H9 (cell line): ENCODE measurements at regions not wholly inside any gene's neighbourhood (a gene's known extent, or its start where the extent isn't known, plus 50 kb on each side); places are given as distances from the start of the nearest gene placed in this dataset.

ENCODE experiments used
- DNase-seq: peaks from one replicate; pipeline ENCODE4 v3.0.0-alpha.2; 2017
- H2AFZ ChIP-seq: one replicate; pipeline ENCODE4 v1.6.1; 2013; ENCODE audit warnings: mild to moderate bottlenecking, low read length, control low read depth, moderate library complexity
- H2AK5ac ChIP-seq: 2 replicates; pipeline ENCODE4 v1.6.1; 2013; ENCODE audit warnings: low read length, control low read depth, mixed read lengths; ENCODE audit not compliant: insufficient read length
- H2BK120ac ChIP-seq: one replicate; pipeline ENCODE4 v1.6.1; 2013; ENCODE audit warnings: low read depth, mild to moderate bottlenecking, low read length, control low read depth, inconsistent platforms; ENCODE audit not compliant: poor library complexity, severe bottlenecking
- H2BK12ac ChIP-seq: 2 replicates; pipeline ENCODE4 v1.6.1; 2013; ENCODE audit warnings: low read length, control low read depth, mixed read lengths, low read depth; ENCODE audit not compliant: insufficient read length
- H2BK15ac ChIP-seq: 2 replicates; pipeline ENCODE4 v1.6.1; 2013; ENCODE audit warnings: low read depth, low read length, control low read depth
- H2BK20ac ChIP-seq: one replicate; pipeline ENCODE4 v1.6.1; 2013; ENCODE audit warnings: low read depth, mild to moderate bottlenecking, low read length, control low read depth, inconsistent platforms; ENCODE audit not compliant: poor library complexity, severe bottlenecking
- H2BK5ac ChIP-seq: 2 replicates; pipeline ENCODE4 v1.6.1; 2013; ENCODE audit warnings: low read length, control low read depth, mixed read lengths; ENCODE audit not compliant: insufficient read length
- H3K14ac ChIP-seq: 2 replicates; pipeline ENCODE4 v1.6.1; 2013; ENCODE audit warnings: low read length, control low read depth; ENCODE audit not compliant: insufficient read depth
- H3K18ac ChIP-seq: 2 replicates; pipeline ENCODE4 v1.6.1; 2013; ENCODE audit warnings: low read depth, mild to moderate bottlenecking, mixed read lengths, low read length, control low read depth; ENCODE audit not compliant: insufficient read length
- H3K23ac ChIP-seq: 2 replicates; pipeline ENCODE4 v1.6.1; 2013; ENCODE audit warnings: low read length, control low read depth, mixed read lengths, low read depth; ENCODE audit not compliant: insufficient read length
- H3K23me2 ChIP-seq: 2 replicates; pipeline ENCODE4 v1.6.1; 2013; ENCODE audit warnings: low read depth, mild to moderate bottlenecking, mixed read lengths, low read length, control low read depth; ENCODE audit not compliant: insufficient read length, poor library complexity, severe bottlenecking
- H3K27ac ChIP-seq: 2 replicates; pipeline ENCODE4 v1.5.1; 2013; ENCODE audit warnings: low read length, control low read depth, mixed read lengths, low read depth; ENCODE audit not compliant: insufficient read length
- H3K27me3 ChIP-seq: 2 replicates; pipeline ENCODE4 v1.6.1; 2013; ENCODE audit warnings: low read length, control low read depth, inconsistent platforms; ENCODE audit not compliant: insufficient read depth
- H3K4ac ChIP-seq: 2 replicates; pipeline ENCODE4 v1.6.1; 2013; ENCODE audit warnings: low read depth, mild to moderate bottlenecking, control low read depth, inconsistent platforms, low read length, moderate library complexity
- H3K4me1 ChIP-seq: 2 replicates; pipeline ENCODE4 v1.6.1; 2013; ENCODE audit warnings: low read length, control low read depth, inconsistent platforms; ENCODE audit not compliant: insufficient read depth
- H3K4me2 ChIP-seq: 2 replicates; pipeline ENCODE4 v1.6.1; 2013; ENCODE audit warnings: low read length, control low read depth, mixed read lengths; ENCODE audit not compliant: insufficient read length, insufficient read depth
- H3K56ac ChIP-seq: 2 replicates; pipeline ENCODE4 v1.6.1; 2013; ENCODE audit warnings: low read depth, mild to moderate bottlenecking, mixed read lengths, low read length, control low read depth; ENCODE audit not compliant: insufficient read length
- H3K79me1 ChIP-seq: 2 replicates; pipeline ENCODE4 v1.6.1; 2013; ENCODE audit warnings: low read depth, mild to moderate bottlenecking, moderate library complexity, low read length, control low read depth, inconsistent platforms; ENCODE audit not compliant: insufficient read depth, poor library complexity, severe bottlenecking
- H3K79me2 ChIP-seq: 2 replicates; pipeline ENCODE4 v1.6.1; 2013; ENCODE audit warnings: low read length, control low read depth, inconsistent platforms; ENCODE audit not compliant: insufficient read depth
- H3K9ac ChIP-seq: 2 replicates; pipeline ENCODE4 v1.6.1; 2013; ENCODE audit warnings: low read length, control low read depth, mixed read lengths; ENCODE audit not compliant: insufficient read length; ENCODE audit errors: extremely low read depth
- H3K9me3 ChIP-seq: one replicate; pipeline ENCODE4 v1.6.1; 2013; ENCODE audit warnings: low read depth, low read length, inconsistent platforms; ENCODE audit not compliant: control insufficient read depth
- H3T11ph ChIP-seq: one replicate; pipeline ENCODE4 v1.6.1; 2013; ENCODE audit warnings: mild to moderate bottlenecking, low read length, control low read depth, inconsistent platforms
- H4K20me1 ChIP-seq: one replicate; pipeline ENCODE4 v1.6.1; 2013; ENCODE audit not compliant: control insufficient read depth, insufficient read length, insufficient read depth
- H4K5ac ChIP-seq: 2 replicates; pipeline ENCODE4 v1.6.1; 2013; ENCODE audit warnings: low read depth, mild to moderate bottlenecking, mixed read lengths, low read length, control low read depth; ENCODE audit not compliant: insufficient read length
- H4K8ac ChIP-seq: replicated peaks from 2 replicates; pipeline ENCODE4 v1.6.1; 2013; ENCODE audit warnings: low read length, control low read depth, mixed read lengths, low read depth; ENCODE audit not compliant: insufficient read length
- H4K91ac ChIP-seq: 2 replicates; pipeline ENCODE4 v1.6.1; 2013; ENCODE audit warnings: low read depth, mild to moderate bottlenecking, moderate library complexity, mixed read lengths, low read length, control low read depth; ENCODE audit not compliant: insufficient read length
- H3K27ac Mint-ChIP-seq, 3 experiments: 2 replicates in 2 of 3; 3 replicates in 1 of 3; pipeline ENCODE4 v1.8.0; 2020 to 2021; ENCODE audit warnings: mixed read lengths in 3 of 3, mild to moderate bottlenecking in 1 of 3, moderate library complexity in 1 of 3
- H3K27me3 Mint-ChIP-seq: 2 replicates; pipeline ENCODE4 v1.8.0; 2021; ENCODE audit warnings: low read depth, mild to moderate bottlenecking, moderate library complexity, mixed read lengths
- H3K36me3 Mint-ChIP-seq, 3 experiments: 2 replicates in 2 of 3; 3 replicates in 1 of 3; pipeline ENCODE4 v1.8.0; 2020 to 2021; ENCODE audit warnings: low read depth in 3 of 3, mixed read lengths in 3 of 3; ENCODE audit not compliant: insufficient read depth in 1 of 3
- H3K4me1 Mint-ChIP-seq, 2 experiments: 2 replicates each; pipeline ENCODE4 v1.8.0; 2020; ENCODE audit warnings: mixed read lengths in 2 of 2
- H3K4me3 Mint-ChIP-seq, 2 experiments: 2 replicates in 1 of 2; 3 replicates in 1 of 2; pipeline ENCODE4 v1.8.0; 2020 to 2021; ENCODE audit warnings: mild to moderate bottlenecking in 2 of 2, mixed read lengths in 2 of 2, moderate library complexity in 1 of 2
- H3K9me3 Mint-ChIP-seq, 2 experiments: 2 replicates in 1 of 2; 3 replicates in 1 of 2; pipeline ENCODE4 v1.8.0; 2020; ENCODE audit warnings: mild to moderate bottlenecking in 2 of 2, mixed read lengths in 2 of 2, moderate library complexity in 1 of 2
- WGBS: extraction: QIAGEN DNeasy Blood & Tissue Kit; methylation state at CpG from one replicate; pipeline ENCODE4 v1.1.7; 2013; ENCODE audit warnings: missing lambda C conversion rate, low lambda C conversion rate, mixed read lengths; ENCODE audit not compliant: insufficient read length; ENCODE audit errors: extremely low coverage; 5-methylcytosine and 5-hydroxymethylcytosine counted together
- TF ChIP-seq, protein P1 (sequence below): fragments of 200-600 bp; sonication (generic); conservative IDR thresholded peaks from 3 replicates; pipeline ENCODE4 v1.8.0; 2021; ENCODE audit warnings: antibody characterized with exemption, mild to moderate bottlenecking

DNA sequence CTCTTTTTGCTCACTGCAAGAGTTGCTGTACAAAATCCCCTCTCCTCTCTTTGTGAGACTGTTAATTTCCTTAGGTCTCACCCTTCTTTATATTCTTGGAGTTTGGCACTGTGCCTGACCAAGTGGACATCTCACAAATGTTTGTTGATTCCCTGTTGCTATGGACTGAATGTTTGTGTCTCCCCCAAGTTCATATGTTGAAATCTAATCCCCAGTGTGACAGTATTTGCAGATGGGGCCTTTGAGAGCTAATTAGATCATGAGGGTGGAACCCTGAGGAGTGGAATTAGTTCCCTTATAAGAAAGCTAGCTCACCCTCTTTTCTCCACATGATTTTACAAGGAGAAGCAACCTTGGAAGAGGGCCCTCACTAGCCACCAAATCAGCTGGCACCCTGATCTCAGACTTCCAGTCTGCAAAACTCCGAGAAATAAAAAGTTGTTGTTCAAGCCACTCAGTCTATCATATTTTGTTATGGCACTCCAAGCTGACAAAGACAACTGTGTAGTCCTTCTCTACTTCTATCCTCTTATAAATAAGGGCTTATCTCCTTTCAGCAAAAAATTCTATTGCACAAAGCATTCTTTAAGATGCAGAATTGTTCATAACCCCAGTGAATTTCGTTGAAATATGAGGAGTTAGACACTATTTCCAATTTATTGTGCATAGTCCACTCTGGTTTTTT lies 65.5 kb upstream of the NPHP3 start:
- no CpG with 5 or more reads among the region's 2 CpGs for WGBS
- peaks cover 4% of the 10 kb centered on the region; the same call in 1 of the 2 replicates for H3K4me1 ChIP-seq
- H2BK120ac ChIP-seq: no peak overlapping the region
- no peaks in the 10 kb centered on the region for H3K23me2 ChIP-seq
- H3K79me1 ChIP-seq: no peaks in the 10 kb centered on the region
- no peak for DNase-seq
- no peak overlapping the region for H4K5ac ChIP-seq
- no peak overlapping the region for H4K8ac ChIP-seq
- no peak overlapping the region for H2BK12ac ChIP-seq
- H3K56ac ChIP-seq: no peak overlapping the region
- no peak overlapping the region for H2AK5ac ChIP-seq
- H3K27ac ChIP-seq: no peak overlapping the region
- H3K4ac ChIP-seq: no peak overlapping the region
- H3K27me3 Mint-ChIP-seq: peaks cover 2% of the 10 kb centered on the region; the same call in 1 of the 2 replicates
- H2AFZ ChIP-seq: no peak overlapping the region
- no peak overlapping the region for H3K4me3 Mint-ChIP-seq
- H2BK15ac ChIP-seq: no peak overlapping the region
- TF ChIP-seq, protein P1, sequence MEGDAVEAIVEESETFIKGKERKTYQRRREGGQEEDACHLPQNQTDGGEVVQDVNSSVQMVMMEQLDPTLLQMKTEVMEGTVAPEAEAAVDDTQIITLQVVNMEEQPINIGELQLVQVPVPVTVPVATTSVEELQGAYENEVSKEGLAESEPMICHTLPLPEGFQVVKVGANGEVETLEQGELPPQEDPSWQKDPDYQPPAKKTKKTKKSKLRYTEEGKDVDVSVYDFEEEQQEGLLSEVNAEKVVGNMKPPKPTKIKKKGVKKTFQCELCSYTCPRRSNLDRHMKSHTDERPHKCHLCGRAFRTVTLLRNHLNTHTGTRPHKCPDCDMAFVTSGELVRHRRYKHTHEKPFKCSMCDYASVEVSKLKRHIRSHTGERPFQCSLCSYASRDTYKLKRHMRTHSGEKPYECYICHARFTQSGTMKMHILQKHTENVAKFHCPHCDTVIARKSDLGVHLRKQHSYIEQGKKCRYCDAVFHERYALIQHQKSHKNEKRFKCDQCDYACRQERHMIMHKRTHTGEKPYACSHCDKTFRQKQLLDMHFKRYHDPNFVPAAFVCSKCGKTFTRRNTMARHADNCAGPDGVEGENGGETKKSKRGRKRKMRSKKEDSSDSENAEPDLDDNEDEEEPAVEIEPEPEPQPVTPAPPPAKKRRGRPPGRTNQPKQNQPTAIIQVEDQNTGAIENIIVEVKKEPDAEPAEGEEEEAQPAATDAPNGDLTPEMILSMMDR: no peak
- H3T11ph ChIP-seq: no peak overlapping the region
- H3K9me3 Mint-ChIP-seq: no peaks in the 10 kb centered on the region
- H3K9me3 ChIP-seq: no peaks in the 10 kb centered on the region
- no peak overlapping the region for H3K18ac ChIP-seq
- H3K4me1 Mint-ChIP-seq: peaks cover 10% of the 10 kb centered on the region in 2 experiments
- H3K27ac Mint-ChIP-seq: no peak overlapping the region
- no peaks in the 10 kb centered on the region for H4K20me1 ChIP-seq
- H3K23ac ChIP-seq: no peak overlapping the region
- no peaks in the 10 kb centered on the region for H3K79me2 ChIP-seq
- H3K4me2 ChIP-seq: no peak overlapping the region
- H3K27me3 ChIP-seq: no peaks in the 10 kb centered on the region
- H3K36me3 Mint-ChIP-seq: no peaks in the 10 kb centered on the region
- H2BK5ac ChIP-seq: no peak overlapping the region
- H2BK20ac ChIP-seq: no peak overlapping the region
- H3K14ac ChIP-seq: no peak overlapping the region
- H4K91ac ChIP-seq: no peak overlapping the region
- no peak overlapping the region for H3K9ac ChIP-seq
